Left cardiac atrium (tissue), 4 donors: ENCODE measurements at regions not wholly inside any gene's neighbourhood (a gene's known extent, or its start where the extent isn't known, plus 50 kb on each side); places are given as distances from the start of the nearest gene placed in this dataset.

Source experiments
- ATAC-seq, 2 donors: fragments of 200-7000 bp; cut with Tn5 transposase; one replicate each; pipeline ENCODE4 v1.9.1; 2020; ENCODE audit warnings: mild to moderate bottlenecking in 2 of 2, moderate library complexity in 2 of 2
- DNase-seq: peaks from one replicate; pipeline ENCODE4 v3.0.0-alpha.2; 2020
- intact Hi-C, 2 donors: fragments of 100-400 bp; cut with DNase I; formaldehyde crosslinking; loops; one replicate each; pipeline versions ENCODE4 v1.14.1 to v1.15.1; 2022 to 2023
- donor health status: DM: no; HTN: yes; CAD: no.
- donor health status: DM: no; HTN: yes; CAD: no; lungs with severe emphysema.
- donor health status: DM: yes; HTN: yes; CAD: no.
- donor health status: Dilated cardiomyopathy.

- ATAC-seq (no peak), DNase-seq (no peak)
- intact Hi-C loops: no loop called here
Observed at GRCh38 chr13:70856025-70856424, 747.8 kb upstream of the KLHL1 start.

- intact Hi-C loops: no loop called here
- no peak for ATAC-seq
- no peak for DNase-seq
Observed at GRCh38 chr13:70849222-70849621, 741.0 kb upstream of the KLHL1 start.

GRCh38 chr13:70844391-70845108, 736.3 kb upstream of the KLHL1 start:
- intact Hi-C loops: no loop called here
- DNase-seq: no peak
- ATAC-seq: no peak

- intact Hi-C loops: no loop called here
- DNase-seq: no peak
- no peak for ATAC-seq
Observed at GRCh38 chr13:70842062-70842644, 733.9 kb upstream of the KLHL1 start.

- no peak for ATAC-seq
- no peak for DNase-seq
- intact Hi-C loops: no loop called here
Observed at GRCh38 chr13:70841240-70842061, 733.2 kb upstream of the KLHL1 start.

- intact Hi-C loops: no loop called here
Observed at GRCh38 chr13:70835371-70835770, 727.1 kb upstream of the KLHL1 start.

GRCh38 chr13:70829748-70830147, 721.5 kb upstream of the KLHL1 start:
- intact Hi-C loops: no loop called here
- DNase-seq: no peak
- no peak for ATAC-seq

More at GRCh38 chr13:70835371-70835770, 727.1 kb upstream of the KLHL1 start:
- no peak for ATAC-seq
- DNase-seq: no peak

- DNase-seq (no peak), ATAC-seq (no peak)
- intact Hi-C loops: no loop called here
Observed at GRCh38 chr13:70817576-70817975, 709.3 kb upstream of the KLHL1 start.

GRCh38 chr13:70816853-70817252, 708.6 kb upstream of the KLHL1 start:
- intact Hi-C loops: no loop called here
- DNase-seq (no peak), ATAC-seq (no peak)

GRCh38 chr13:70814684-70815083, 706.4 kb upstream of the KLHL1 start:
- no peak for DNase-seq
- intact Hi-C loops: no loop called here

GRCh38 chr13:70812481-70812880, 704.2 kb upstream of the KLHL1 start:
- intact Hi-C loops: no loop called here
- no peak for ATAC-seq
- no peak for DNase-seq

More at GRCh38 chr13:70814684-70815083, 706.4 kb upstream of the KLHL1 start:
- no peak for ATAC-seq

- no peak for DNase-seq
- ATAC-seq: no peak
- intact Hi-C loops: no loop called here
Observed at GRCh38 chr13:70809588-70809987, 701.3 kb upstream of the KLHL1 start.

- no peak for DNase-seq
- no peak for ATAC-seq
- intact Hi-C loops: no loop called here
Observed at GRCh38 chr13:70798385-70798784, 690.1 kb upstream of the KLHL1 start.

- ATAC-seq (no peak), DNase-seq (no peak)
- intact Hi-C loops: no loop called here
Observed at GRCh38 chr13:70795484-70795883, 687.2 kb upstream of the KLHL1 start.

- intact Hi-C loops: no loop called here
- ATAC-seq: no peak
- DNase-seq: no peak
Observed at GRCh38 chr13:70792121-70792520, 683.9 kb upstream of the KLHL1 start.

- ATAC-seq: no peak
- intact Hi-C loops: no loop called here
Observed at GRCh38 chr13:70789751-70790150, 681.5 kb upstream of the KLHL1 start.

GRCh38 chr13:70788074-70788473, 679.8 kb upstream of the KLHL1 start:
- DNase-seq (no peak), ATAC-seq (no peak)
- intact Hi-C loops: no loop called here

More at GRCh38 chr13:70789751-70790150, 681.5 kb upstream of the KLHL1 start:
- no peak for DNase-seq

GRCh38 chr13:70784207-70784989, 676.1 kb upstream of the KLHL1 start:
- ATAC-seq: no peak
- intact Hi-C loops: no loop called here
- DNase-seq: no peak

- intact Hi-C loops: no loop called here
- ATAC-seq (no peak), DNase-seq (no peak)
Observed at GRCh38 chr13:70769817-70770216, 661.6 kb upstream of the KLHL1 start.

GRCh38 chr13:70758932-70759331, 650.7 kb upstream of the KLHL1 start:
- ATAC-seq (no peak), DNase-seq (no peak)
- intact Hi-C loops: no loop called here
